ENCODE measurements at regions not wholly inside any gene's neighbourhood (a gene's known extent, or its start where the extent isn't known, plus 50 kb on each side); places are given as distances from the start of the nearest gene placed in this dataset.

GRCh38 chrX:8323356-8323755, 141.3 kb upstream of the VCX3B start:
- no peak for DNase-seq

- DNase-seq: no peak
These were observed 122.6 kb upstream of the VCX3B start for GRCh38 chrX:8341814-8342590.

GRCh38 chrX:8345473-8345872, 119.2 kb upstream of the VCX3B start:
- no peak for DNase-seq

- DNase-seq: no peak
These were observed 118.6 kb upstream of the VCX3B start for GRCh38 chrX:8346060-8346459.

- no peak for DNase-seq
These were observed 117.7 kb upstream of the VCX3B start for GRCh38 chrX:8346892-8347291.

- no peak for DNase-seq
These were observed 114.7 kb upstream of the VCX3B start for GRCh38 chrX:8349816-8350544.

GRCh38 chrX:8358302-8358701, 106.3 kb upstream of the VCX3B start:
- DNase-seq: no peak

- peak in 1 of 2 experiments; percentile 5 for DNase-seq
These were observed 100.1 kb upstream of the VCX3B start for GRCh38 chrX:8364369-8365141.

- no peak for DNase-seq
These were observed 98.1 kb upstream of the VCX3B start for GRCh38 chrX:8366481-8366880.

GRCh38 chrX:8374041-8374825, 90.4 kb upstream of the VCX3B start:
- DNase-seq: no peak

- DNase-seq: no peak
These were observed 87.6 kb upstream of the VCX3B start for GRCh38 chrX:8377041-8377440.

- DNase-seq: no peak
These were observed 73.9 kb upstream of the VCX3B start for GRCh38 chrX:8390771-8391170.

GRCh38 chrX:8403988-8404387, 60.6 kb upstream of the VCX3B start:
- no peak for DNase-seq

- DNase-seq: no peak
These were observed 60.2 kb upstream of the VCX3B start for GRCh38 chrX:8404471-8404870.

GRCh38 chrX:8404926-8405325, 59.7 kb upstream of the VCX3B start:
- no peak for DNase-seq

GRCh38 chrX:8405631-8406030, 59.0 kb upstream of the VCX3B start:
- DNase-seq: no peak

GRCh38 chrX:8413279-8413678, 51.4 kb upstream of the VCX3B start:
- no peak for DNase-seq
